ENCODE measurements at regions not wholly inside any gene's neighbourhood (a gene's known extent, or its start where the extent isn't known, plus 50 kb on each side); places are given as distances from the start of the nearest gene placed in this dataset.

DNA sequence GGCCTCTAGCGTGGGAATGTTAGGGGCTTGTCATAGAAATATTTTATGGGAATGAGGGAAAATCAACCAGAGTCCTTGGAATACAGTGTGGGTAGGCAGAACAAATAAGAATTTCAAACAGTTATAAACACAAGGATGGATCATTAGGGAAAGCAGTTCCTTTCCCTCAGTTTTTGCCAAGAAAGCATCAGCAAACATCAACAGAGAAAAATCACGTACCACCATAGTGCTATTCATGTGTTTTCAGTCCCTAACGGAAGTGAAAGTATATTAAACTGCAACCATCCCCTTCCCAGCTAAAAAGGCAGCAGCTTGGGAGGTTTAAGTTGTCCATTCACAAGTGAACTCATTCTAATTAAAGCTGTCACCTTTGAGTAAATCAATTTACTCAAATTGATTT, 334.4 kb upstream of the PCDH18 start (continued):
- TF ChIP-seq, protein P1, sequence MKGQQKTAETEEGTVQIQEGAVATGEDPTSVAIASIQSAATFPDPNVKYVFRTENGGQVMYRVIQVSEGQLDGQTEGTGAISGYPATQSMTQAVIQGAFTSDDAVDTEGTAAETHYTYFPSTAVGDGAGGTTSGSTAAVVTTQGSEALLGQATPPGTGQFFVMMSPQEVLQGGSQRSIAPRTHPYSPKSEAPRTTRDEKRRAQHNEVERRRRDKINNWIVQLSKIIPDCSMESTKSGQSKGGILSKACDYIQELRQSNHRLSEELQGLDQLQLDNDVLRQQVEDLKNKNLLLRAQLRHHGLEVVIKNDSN (IDR thresholded peaks at IDR 0.05; ENCODE audit: borderline replicate concordance, extremely low read length, insufficient read depth, low read depth, low read length) = no peak
- TF ChIP-seq, protein P2, sequence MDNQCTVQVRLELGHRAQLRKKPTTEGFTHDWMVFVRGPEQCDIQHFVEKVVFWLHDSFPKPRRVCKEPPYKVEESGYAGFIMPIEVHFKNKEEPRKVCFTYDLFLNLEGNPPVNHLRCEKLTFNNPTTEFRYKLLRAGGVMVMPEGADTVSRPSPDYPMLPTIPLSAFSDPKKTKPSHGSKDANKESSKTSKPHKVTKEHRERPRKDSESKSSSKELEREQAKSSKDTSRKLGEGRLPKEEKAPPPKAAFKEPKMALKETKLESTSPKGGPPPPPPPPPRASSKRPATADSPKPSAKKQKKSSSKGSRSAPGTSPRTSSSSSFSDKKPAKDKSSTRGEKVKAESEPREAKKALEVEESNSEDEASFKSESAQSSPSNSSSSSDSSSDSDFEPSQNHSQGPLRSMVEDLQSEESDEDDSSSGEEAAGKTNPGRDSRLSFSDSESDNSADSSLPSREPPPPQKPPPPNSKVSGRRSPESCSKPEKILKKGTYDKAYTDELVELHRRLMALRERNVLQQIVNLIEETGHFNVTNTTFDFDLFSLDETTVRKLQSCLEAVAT (IDR thresholded peaks at IDR 0.05) = no peak

DNA sequence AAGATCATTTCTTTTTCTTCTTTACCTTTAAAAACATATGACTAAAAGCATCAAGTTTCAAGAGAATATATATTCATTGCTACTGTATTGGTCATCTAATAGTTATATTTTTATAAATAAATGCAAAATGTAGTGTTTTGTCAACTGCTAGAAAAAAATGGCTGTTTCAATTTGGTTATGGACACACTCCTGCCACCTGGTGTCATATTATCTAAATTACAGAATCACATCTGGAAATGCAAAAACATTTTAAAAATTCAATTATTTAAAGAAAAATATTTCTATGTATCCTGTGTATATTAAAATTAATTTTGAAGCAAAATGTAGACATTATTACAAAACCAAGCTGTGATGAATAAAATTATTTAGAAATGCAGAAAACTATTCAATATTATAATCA, 329.4 kb upstream of the PCDH18 start:
- ATAC-seq (no peak), DNase-seq (ENCODE audit: low read depth, low spot score) (no peak), FAIRE-seq (no peak)
- Histone ChIP-seq H3K36me3 (ENCODE audit: control insufficient read depth in 2 of 2, insufficient read depth in 2 of 2, low read length in 1 of 2) (no peaks in the 10 kb centered on the region), H2AFZ (ENCODE audit: control insufficient read depth, low read depth, low read length) (no peak overlapping the region), H4K20me1 (ENCODE audit: control insufficient read depth, insufficient read depth) (no peaks in the 10 kb centered on the region), H3K9ac (ENCODE audit: control insufficient read depth, insufficient read depth, low read length) (no peak overlapping the region), H3K4me2 (ENCODE audit: control insufficient read depth, insufficient read depth) (no peak overlapping the region), H3K4me1 (ENCODE audit: control insufficient read depth, insufficient read depth, low read length) (no peaks in the 10 kb centered on the region), H3K79me2 (ENCODE audit: control insufficient read depth, insufficient read depth, low read length) (no peaks in the 10 kb centered on the region), H3K27ac (ENCODE audit: control insufficient read depth, insufficient read depth) (no peak overlapping the region), H3K27me3 (replicated peaks in 1 of 2; ENCODE audit: control insufficient read depth in 2 of 2, insufficient read depth in 2 of 2, low read length in 1 of 2) (no peaks in the 10 kb centered on the region), H3K9me3 (replicated peaks; ENCODE audit: control insufficient read depth, insufficient read depth, low read length) (no peaks in the 10 kb centered on the region), H3K4me3 (no peak overlapping the region)
- SMC1A ChIA-PET (ENCODE audit: uncharacterized antibody, unreplicated experiment) = no interaction called here
- POLR2A ChIA-PET = no interaction called here
- CTCF ChIA-PET = interaction anchor here (0.6 to 4.2 kb wide), 5 partner anchors 9 to 41 kb away, joined by 3 to 24 read pairs (median 5); no protein-coding TSS in a partner anchor
- intact Hi-C loops (cut with micrococcal nuclease; ENCODE audit: unreplicated experiment) = loop anchor here (1.0 to 5.0 kb wide), 3 partner anchors 41 to 736 kb away; no protein-coding TSS in a partner anchor
- in situ Hi-C loops (cut with MboI) = no loop called here
- no TSS peak for BruUV-seq (replicated peaks)
- RAD21 ChIA-PET (ENCODE audit: unreplicated experiment) = no interaction called here
- no peak for TF ChIP-seq CBX3 (IDR thresholded peaks at IDR 0.05; ENCODE audit: borderline replicate concordance, low read depth)
- no peak for TF ChIP-seq NR2C1 (IDR thresholded peaks at IDR 0.05)
- TF ChIP-seq, protein P3, sequence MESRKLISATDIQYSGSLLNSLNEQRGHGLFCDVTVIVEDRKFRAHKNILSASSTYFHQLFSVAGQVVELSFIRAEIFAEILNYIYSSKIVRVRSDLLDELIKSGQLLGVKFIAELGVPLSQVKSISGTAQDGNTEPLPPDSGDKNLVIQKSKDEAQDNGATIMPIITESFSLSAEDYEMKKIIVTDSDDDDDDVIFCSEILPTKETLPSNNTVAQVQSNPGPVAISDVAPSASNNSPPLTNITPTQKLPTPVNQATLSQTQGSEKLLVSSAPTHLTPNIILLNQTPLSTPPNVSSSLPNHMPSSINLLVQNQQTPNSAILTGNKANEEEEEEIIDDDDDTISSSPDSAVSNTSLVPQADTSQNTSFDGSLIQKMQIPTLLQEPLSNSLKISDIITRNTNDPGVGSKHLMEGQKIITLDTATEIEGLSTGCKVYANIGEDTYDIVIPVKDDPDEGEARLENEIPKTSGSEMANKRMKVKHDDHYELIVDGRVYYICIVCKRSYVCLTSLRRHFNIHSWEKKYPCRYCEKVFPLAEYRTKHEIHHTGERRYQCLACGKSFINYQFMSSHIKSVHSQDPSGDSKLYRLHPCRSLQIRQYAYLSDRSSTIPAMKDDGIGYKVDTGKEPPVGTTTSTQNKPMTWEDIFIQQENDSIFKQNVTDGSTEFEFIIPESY (IDR thresholded peaks at IDR 0.05) = no peak
- TF ChIP-seq, protein P4, sequence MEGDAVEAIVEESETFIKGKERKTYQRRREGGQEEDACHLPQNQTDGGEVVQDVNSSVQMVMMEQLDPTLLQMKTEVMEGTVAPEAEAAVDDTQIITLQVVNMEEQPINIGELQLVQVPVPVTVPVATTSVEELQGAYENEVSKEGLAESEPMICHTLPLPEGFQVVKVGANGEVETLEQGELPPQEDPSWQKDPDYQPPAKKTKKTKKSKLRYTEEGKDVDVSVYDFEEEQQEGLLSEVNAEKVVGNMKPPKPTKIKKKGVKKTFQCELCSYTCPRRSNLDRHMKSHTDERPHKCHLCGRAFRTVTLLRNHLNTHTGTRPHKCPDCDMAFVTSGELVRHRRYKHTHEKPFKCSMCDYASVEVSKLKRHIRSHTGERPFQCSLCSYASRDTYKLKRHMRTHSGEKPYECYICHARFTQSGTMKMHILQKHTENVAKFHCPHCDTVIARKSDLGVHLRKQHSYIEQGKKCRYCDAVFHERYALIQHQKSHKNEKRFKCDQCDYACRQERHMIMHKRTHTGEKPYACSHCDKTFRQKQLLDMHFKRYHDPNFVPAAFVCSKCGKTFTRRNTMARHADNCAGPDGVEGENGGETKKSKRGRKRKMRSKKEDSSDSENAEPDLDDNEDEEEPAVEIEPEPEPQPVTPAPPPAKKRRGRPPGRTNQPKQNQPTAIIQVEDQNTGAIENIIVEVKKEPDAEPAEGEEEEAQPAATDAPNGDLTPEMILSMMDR (IDR thresholded peaks at IDR 0.05 in 2 of 3, conservative IDR thresholded peaks at IDR 0.05 in 1 of 3; ENCODE audit: control insufficient read depth in 2 of 3, extremely low read depth in 1 of 3, insufficient read depth in 1 of 3, low read depth in 3 of 3, low read length in 3 of 3) = peak in 2 of 3 experiments; percentile 20 to 33; a peak in 3 of 6 replicates
- TF ChIP-seq ATF7 (IDR thresholded peaks at IDR 0.05; ENCODE audit: low read depth) = no peak
- no peak for TF ChIP-seq KLF5 (IDR thresholded peaks at IDR 0.05; ENCODE audit: partially characterized antibody)
- TF ChIP-seq, protein P5, sequence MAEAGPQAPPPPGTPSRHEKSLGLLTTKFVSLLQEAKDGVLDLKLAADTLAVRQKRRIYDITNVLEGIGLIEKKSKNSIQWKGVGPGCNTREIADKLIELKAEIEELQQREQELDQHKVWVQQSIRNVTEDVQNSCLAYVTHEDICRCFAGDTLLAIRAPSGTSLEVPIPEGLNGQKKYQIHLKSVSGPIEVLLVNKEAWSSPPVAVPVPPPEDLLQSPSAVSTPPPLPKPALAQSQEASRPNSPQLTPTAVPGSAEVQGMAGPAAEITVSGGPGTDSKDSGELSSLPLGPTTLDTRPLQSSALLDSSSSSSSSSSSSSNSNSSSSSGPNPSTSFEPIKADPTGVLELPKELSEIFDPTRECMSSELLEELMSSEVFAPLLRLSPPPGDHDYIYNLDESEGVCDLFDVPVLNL (IDR thresholded peaks at IDR 0.05; ENCODE audit: low read depth, low read length) = no peak
- TF ChIP-seq, protein P6, sequence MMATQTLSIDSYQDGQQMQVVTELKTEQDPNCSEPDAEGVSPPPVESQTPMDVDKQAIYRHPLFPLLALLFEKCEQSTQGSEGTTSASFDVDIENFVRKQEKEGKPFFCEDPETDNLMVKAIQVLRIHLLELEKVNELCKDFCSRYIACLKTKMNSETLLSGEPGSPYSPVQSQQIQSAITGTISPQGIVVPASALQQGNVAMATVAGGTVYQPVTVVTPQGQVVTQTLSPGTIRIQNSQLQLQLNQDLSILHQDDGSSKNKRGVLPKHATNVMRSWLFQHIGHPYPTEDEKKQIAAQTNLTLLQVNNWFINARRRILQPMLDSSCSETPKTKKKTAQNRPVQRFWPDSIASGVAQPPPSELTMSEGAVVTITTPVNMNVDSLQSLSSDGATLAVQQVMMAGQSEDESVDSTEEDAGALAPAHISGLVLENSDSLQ (IDR thresholded peaks at IDR 0.05) = no peak

Measured in GM12878 (cell line).